M059J (cell line): ENCODE measurements at regions not wholly inside any gene's neighbourhood (a gene's known extent, or its start where the extent isn't known, plus 50 kb on each side); places are given as distances from the start of the nearest gene placed in this dataset.
"Not testable (repeated sequence)": the region's sequence is repeated elsewhere in the genome, so short reads cannot be mapped to it uniquely, and the experiment has no call there.

Experiments
- DNase-seq: peaks from one replicate; pipeline ENCODE4 v3.0.0-alpha.2; 2012; ENCODE audit warnings: low read depth

DNA sequence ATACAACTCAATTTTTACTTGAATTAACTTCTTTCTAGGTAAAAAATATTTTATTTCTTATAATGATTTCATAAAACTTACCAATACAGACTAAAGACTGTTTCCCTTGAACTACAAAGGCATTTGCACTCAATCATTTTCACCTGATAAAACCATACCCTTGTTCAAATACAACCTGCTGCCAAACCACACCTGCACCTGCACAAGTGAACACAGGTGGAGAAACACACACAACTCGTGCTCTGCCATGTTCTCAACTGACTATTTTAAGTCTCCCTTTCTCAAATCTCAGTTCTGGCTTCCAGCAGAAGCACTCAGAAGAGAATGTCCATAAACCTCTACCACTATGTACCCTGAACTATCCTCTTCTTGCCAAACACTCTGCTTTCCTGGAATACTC lies 1892.1 kb downstream of the MAT2B start:
- no peak for DNase-seq

DNA sequence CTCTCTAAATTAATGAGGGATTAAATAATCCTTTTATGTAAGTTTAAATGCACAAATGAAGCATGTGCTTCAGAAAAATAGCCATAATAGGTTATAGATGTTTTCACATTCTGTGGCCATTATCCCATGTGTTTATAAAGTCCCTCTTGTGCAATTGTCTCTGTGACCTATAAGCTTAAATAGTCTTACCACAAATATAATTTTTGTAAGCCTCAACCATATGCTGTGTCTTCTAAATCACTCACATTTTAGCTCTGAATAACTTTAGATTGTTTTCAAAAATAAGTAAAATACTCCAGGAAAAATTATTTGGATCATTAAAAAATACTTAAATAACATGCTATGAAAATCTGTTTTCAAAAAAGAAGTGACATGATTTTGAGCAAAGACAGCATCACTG lies 1894.7 kb downstream of the MAT2B start:
- DNase-seq, result no peak

DNA sequence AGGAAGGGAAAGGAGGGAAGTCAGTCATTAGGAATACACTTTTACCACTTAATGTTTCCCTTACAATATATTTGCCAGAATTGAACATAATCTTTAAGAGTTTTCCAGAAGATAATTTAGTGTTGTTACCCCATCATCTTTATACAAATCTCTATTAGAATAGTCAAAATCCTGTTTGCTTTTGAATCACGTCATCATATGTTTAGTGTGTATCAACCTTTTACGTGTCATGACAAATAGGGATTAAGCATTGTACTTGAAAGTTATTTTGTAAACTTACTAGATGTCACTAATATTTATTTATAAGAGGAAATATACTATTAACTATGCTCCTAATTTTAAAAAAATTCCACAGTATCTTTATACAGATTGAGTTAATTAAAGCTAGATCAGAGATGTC lies 1899.5 kb downstream of the MAT2B start:
- DNase-seq, result no peak

DNA sequence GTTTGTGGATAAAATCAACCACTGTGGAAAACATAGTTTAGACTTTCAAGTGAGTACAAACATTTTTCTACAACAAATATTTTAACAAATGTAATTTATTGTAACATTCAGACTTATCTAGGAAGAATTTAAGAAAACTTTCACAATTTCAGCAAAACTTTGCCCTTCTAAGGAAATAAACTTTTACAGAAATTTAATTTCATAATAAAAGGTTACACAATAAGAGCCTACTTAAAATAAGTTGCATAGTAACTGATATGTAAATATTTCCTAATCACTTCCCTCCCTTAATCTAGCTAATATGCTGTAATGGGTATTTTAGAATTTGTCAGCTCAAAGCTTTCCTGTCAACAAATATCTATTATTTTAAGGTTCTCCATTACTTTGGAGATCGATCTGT lies 1899.9 kb downstream of the MAT2B start:
- no peak for DNase-seq

DNA sequence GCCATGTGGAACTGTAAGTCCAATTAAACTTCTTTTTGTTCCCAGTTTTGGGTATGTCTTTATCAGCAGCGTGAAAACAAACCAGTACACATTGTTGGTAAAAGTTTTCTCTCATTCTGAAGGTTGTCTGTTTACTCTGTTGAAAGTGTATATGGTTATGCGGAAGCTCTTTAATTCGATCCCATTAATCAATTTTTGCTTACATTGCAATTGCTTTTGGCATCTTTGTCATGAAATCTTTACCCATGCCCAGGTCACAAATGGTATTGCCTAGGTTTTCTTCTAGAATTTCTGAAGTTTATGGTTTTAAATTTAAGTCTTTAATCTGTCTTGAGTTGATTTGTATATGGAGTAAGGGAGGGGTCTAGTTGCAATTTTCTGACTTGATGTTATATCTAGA lies 1901.9 kb downstream of the MAT2B start:
- no peak for DNase-seq

DNA sequence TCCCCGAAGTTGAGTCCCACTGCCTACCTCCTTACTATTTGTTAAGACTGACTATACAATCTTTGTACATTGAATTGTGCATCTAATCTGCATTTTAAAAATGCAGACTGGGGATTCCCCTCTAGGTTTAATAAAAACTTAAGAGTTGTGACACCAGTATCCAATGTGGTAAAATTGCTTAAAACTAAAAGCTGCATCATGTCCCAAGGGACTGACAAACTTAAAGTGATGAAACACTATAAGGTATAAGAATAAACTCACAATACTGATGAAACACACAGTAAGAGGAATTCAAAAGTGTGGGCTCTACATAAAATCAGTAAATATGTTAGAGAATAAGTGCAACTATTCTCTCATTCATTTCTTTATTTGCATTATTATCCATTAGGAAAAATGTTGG lies 1905.1 kb downstream of the MAT2B start:
- DNase-seq, result no peak

DNA sequence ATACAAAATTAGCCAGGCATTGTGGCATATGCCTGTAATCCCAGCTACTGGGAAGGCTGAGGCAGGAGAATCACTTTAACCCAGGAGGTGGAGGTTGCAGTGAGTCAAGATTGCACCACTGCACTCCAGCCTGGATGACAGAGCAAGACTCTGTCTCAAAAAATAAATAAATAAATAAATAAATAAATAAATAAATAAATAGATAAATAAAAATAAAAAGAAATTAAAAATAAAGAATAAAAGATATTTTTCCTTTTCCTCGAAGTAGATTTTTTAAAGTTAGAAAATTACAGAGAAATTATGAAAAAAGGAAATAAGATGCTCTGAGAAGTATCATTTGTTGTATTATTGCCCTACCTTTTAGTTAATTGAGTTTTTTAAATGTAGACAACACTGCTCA lies 1906.1 kb downstream of the MAT2B start:
- not testable (repeated sequence) for DNase-seq

DNA sequence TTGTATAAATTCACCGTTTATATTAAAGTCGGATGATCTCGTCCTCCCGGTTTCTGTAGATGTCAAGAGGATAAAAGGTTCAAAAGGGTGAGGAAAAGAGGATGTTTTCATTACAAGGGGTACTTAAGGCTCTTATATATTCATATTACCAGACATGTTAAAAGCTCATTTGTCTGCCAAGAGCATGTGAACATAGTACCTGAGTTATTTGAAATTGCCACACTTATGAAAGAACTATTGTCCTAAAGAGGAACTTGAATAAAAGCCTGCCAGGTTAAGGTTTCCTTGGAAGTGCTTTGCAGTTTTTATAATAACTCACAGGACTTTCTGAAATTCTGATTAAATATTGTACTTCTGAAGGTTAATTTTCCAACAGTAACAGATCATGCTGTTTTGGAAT lies 1915.1 kb downstream of the MAT2B start:
- DNase-seq, result no peak

DNA sequence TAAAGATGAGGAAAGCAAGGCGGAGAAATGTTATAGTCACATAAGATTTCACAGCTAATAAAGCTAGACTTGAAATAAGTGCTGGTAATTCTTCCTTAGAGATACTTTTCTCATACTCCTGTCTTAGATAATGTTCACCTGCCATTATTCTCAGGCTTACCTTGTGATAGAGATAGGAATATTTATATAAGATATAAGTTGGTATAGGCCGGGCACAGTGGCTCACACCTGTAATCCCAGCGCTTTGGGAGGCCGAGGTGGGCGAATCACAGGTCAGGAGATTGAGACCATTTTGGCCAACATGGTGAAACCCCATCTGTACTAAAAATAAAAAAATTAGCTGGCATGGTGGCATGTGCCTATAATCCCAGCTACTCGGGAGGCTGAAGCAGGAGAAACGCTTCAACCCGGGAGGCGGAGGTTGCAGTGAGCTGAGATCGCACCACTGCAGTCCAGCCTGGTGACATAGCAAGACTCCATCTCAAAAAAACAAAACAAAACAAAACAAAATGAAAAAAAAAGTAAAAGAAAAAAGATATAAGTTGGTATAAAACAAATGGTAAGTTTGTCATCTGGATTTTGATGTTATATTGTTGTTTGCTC lies 1918.4 kb downstream of the MAT2B start:
- no peak for DNase-seq

DNA sequence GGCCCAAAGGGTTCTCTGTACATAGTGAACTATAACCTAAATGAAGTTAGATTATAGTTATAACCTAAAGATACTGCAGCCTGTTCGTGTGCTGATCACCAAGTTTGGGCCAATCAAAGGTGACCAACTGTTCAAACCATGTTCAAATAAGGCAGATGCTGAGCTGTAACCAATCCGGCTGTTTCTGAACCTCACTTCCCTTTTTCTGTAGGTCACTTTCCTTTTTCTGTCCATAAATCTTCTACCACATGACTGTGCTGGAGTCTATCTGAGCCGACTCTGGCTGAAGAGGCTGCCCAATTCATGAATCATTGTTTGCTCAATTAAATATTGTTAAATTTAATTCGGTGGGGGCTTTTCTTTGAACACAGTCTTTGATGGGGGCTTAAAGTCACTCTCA lies 1920.2 kb downstream of the MAT2B start:
- no peak for DNase-seq

DNA sequence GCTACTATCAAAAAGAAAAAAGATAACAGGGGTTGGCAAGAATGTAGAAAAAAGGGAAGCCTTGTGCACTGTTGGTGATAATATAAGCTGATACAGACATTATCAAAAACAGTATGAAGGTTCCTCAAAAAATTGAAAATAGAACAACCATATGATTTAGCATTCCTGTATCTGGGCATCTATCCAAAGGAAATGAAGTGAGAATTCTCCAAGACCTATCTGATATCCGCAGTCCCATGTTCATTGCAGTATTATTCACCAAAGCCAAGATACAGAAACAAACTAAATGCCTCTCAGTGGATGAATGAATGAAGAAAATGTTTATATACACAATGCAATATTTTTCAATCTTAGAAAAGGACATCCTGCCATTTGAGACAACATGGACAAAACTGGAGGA lies 1943.3 kb downstream of the MAT2B start:
- DNase-seq, result no peak

DNA sequence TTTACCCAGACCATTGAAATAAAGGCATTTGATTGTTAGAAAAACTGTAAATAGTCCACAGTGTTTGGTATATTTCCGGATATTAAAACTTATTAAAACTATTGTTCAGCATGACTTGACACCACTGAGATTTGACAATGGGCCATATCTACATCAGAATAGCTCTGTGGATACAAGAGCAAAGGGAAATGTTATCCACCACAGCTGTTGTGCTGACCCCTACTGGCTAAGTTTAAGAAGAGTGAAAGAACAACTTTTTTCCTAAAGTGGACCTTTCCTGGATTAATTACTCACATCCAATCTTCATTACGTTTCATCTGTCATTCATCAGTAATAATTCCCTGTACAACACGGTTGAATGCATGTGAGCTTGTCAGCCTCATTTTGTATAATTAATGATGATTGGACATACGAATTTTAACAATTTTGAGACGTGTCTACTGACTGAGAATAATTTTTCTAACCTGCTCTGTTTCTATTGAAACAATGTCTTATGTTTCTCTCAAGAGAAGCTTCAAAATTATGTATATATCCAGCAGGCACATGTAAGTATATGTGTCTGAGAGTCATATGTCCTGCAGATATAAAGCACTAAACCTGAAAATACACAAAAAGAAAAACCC lies 1952.6 kb downstream of the MAT2B start:
- DNase-seq, result peak; percentile 8

DNA sequence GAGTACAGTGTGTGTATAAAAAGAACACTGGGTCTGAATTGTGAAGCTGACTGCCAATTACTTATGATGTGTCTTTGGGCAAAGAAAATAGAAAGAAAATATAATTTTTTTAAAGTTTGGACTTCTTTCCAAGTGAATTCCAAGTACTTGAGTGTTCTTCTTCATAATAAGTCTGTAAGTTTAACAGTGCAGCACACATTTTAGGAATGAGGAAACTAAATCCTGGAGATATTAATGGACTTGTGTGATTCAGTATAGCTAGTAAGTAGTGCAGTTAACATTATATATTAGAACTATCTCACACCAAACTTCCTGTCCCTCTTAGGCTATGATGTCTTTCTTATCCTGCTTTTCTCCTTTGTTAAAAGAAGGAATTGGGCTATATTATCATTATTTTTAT lies 1953.8 kb downstream of the MAT2B start:
- DNase-seq, result no peak

DNA sequence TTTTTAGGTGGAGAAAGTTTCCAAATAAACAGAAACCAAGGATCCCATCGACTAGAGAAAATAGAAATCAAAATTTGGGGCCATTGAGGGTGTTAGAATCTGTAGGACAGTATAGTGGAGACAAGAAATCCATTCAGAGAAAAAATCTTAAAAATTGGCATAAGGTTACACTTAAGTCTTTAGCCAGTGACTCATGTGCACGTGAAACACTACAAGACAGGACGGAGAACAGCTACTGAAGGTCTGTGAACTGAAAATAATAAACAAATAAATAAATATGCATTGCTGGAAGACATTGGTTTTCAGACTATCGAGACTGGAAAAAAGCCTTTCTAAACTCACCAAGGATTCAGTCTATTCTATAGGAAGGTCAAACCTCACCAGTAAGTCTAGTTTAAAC lies 1955.5 kb downstream of the MAT2B start:
- DNase-seq, result no peak

DNA sequence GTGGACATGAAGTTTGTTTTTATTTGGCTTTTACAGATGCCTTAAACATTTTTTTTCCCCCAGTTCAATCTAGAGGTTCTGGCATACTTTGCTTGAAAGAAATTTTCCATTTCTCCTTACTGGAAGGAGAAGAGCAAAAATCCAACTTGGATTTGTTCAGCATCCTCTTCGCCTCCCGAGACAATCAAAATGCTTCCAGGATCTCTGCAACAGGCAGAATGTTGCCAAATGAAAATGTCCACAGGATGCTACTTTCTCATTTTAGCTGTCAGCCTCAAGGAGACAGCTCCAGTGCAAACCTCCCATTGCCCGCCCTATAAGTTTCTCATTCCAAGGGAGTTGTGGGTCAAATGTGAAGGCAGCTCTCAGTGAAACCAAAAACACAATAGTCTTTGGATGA lies 1972.1 kb downstream of the MAT2B start:
- no peak for DNase-seq

DNA sequence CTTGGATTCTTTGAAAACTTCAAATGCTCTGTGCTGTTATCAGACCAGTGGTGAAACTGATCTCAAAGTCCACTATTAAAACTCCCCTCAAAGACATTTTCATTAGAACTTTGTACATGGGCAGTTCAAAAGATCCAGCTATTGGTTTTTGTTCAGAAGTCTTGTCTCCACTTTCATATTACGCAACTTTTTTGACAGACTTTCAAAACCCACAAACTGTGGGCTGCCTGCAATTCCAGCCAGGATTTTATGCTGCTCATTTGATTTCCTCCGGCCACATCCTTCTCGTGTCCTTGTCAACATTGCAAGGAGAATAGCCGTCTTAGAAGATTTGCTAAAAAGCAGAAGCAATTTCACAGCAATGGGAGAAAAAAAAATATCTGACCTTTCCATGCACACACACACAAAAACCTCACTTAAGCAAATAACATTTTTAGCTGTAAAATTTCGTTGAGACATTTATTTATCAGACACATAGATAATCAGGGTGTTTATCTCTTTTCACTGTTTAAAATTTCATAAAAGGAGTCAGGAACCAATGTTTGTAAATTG lies 1990.5 kb downstream of the MAT2B start:
- DNase-seq, result peak; percentile 1

DNA sequence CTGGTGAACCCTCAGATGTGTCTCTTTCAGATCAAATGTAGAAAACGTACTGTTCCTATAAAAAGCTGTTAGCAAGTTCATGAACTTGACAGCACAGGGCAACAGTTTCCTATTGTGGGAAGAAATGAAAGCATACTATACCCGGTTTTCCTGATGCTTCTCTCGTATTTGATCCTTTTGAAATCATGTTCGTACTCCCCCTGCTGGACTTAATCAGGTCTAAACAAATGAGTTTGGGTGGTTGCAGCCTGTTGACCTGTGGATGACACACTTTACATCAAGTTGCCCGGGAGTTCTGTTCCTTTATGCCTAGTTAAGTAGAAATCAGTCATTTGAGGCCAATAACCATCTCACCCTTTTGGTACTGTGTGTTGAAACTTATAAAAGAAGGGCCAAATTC lies 1992.3 kb downstream of the MAT2B start:
- peak; percentile 23 for DNase-seq

DNA sequence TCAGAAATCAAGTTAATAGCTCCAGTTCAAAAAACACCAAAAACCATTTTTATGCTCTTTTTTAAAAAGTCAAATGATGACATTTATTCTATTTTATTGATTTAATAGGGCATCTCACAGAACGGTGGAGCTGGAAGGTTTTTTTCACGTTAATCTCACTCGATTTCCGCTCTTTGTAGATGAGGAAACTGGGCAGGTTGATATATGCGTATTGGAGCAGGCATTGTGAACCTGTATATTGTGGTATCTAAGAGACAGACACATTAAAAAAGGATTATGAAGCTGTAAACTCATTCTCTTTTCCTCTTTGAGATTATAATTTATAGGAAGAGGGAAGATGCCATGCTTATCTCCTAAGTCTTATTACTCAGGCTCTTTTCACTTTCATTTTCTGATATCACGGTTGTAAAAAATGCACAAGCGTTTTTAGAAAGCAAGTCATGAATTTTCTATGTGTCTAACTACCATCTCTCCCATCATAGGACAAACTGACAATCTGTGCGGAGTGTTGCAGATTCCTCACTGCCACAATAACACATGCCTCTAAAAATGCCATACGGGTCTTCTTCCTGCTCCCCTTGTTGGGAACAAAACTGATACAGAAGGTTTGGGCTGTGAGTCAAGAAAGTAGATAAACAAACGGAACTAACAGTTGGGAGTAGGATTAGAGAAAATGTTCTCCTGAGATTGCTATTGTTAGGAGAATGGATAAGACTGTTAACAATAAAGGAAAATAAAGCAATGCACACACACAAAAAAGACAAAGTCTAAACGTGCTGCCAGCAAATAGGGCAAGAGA lies 1997.7 kb downstream of the MAT2B start:
- no peak for DNase-seq

DNA sequence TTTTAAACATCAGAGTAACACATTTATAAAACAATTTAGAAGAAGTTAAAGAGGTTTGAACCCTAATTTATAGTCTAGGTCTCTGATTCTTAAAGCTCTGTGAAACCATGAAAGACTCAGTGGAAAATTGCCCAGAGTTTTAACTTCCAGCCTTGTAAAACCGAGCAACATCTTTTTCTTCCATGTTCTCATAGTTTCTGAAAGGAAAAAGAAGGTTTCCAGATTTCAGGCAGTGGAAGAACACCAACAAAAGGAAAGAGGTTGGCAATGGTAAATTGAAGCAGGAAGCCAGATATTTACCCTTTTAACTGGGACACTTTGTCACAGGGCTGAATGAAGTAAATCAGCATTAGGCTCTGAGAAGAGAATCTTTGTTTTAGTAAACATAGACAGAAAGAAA lies 1999.3 kb downstream of the MAT2B start:
- no peak for DNase-seq

DNA sequence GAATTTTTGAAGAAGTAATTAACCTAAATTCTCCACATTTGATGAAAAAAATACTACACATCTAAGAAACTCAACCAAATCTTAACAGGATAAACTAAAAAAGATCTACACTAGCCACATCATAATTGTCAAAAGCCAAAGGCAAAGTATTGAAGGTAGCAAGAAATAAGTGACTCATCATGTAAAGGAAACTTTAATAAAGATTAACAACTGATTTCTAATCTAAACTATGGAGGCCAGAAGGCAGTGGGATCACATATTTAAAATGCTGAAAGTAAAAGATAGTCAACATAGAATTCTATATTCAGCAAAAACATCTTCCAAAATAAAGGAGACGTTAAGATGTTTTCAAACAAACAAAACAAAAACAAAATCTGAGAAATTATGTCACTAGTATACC lies 2002.9 kb downstream of the MAT2B start:
- no peak for DNase-seq

DNA sequence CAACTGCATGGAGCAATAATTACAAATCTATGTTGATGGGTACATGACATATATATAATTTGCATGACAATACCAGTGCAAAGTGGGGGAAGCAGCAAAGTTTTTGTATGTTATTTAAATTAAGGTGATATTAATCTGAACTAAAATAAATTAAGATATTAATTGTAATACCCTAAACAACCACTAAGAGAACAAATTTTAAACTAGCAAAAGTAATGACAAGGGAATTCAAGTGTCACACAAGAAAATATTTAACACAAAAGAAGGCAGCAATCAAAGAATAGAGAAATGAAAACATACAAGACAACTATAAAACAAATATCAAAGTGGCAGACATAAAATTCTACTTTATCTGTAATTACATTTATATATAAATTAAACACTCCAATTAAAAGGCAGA lies 2003.4 kb downstream of the MAT2B start:
- no peak for DNase-seq

DNA sequence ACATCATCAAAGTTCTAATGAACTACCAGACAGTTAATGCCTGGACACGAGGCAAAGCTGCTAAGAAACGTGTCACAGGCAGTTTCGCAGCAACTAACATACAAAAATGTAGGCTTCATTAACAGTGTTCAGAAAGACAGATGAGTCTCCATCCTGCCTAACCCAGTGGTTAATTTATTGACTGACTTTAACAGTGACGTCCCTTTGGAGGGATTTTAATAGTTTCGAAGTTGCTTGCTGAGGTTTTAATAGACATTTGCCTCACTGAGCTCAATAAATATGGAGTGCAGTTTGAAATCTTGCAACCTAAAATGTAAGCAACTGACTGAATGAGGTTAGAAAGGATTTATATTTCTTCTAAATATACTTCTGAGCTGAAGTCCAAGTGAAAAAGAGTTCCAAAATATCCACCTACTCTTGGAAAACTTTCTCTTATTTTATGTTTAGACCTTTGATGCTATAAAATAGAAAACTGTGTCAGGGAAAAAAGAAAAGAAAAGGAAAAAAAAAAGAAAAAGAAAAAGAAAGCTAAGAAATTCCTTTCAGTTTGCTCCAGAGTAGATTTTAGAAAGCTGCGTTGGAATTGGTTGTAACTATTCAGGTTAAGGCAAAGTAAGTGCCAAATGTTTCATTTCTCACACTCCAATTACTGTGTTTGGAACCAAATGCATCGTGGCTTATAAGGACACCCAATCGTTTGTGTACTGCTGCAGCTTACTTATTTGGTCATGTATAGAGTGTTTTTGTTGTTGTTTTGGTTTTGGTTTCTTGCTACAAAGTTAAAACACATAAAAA lies 2016.6 kb downstream of the MAT2B start:
- no peak for DNase-seq
